Mucosa of descending colon (tissue), 3 donors: ENCODE measurements at regions not wholly inside any gene's neighbourhood (a gene's known extent, or its start where the extent isn't known, plus 50 kb on each side); places are given as distances from the start of the nearest gene placed in this dataset.

Source experiments
- ATAC-seq: fragments of 200-7000 bp; cut with Tn5 transposase; one replicate; pipeline ENCODE4 v1.9.1; 2020; ENCODE audit warnings: mild to moderate bottlenecking, moderate library complexity
- DNase-seq, 3 donors: peaks; one replicate each; pipeline ENCODE4 v3.0.0-alpha.2; 2020
- H3K36me3 ChIP-seq: fragments of 200-600 bp; one replicate; pipeline ENCODE4 v1.8.0; 2021; ENCODE audit warnings: low read depth, mild to moderate bottlenecking
- H3K4me1 ChIP-seq: fragments of 200-600 bp; one replicate; pipeline ENCODE4 v1.8.0; 2021; ENCODE audit warnings: low read depth, mild to moderate bottlenecking
- H3K4me3 ChIP-seq: fragments of 200-600 bp; one replicate; pipeline ENCODE4 v1.8.0; 2021; ENCODE audit warnings: mild to moderate bottlenecking
- H3K9me3 ChIP-seq: fragments of 200-600 bp; one replicate; pipeline ENCODE4 v1.8.0; 2021; ENCODE audit warnings: mild to moderate bottlenecking
- CTCF ChIP-seq: fragments of 200-600 bp; IDR thresholded peaks from one replicate; pipeline ENCODE4 v1.8.0; 2022; ENCODE audit warnings: antibody characterized with exemption, mild to moderate bottlenecking
- intact Hi-C, 2 donors: fragments of 100-400 bp; cut with DNase I in 1 of 2; cut with micrococcal nuclease in 1 of 2; formaldehyde crosslinking; loops; one replicate each; pipeline versions ENCODE4 v1.11.0 to v1.11.1; 2022; cut with DNase I, micrococcal nuclease
- donor health status: DM: no; HTN: no; CAD: no; lungs with moderate emphysema.
- donor health status: DM: no; HTN: no; CAD: no.
- donor health status: DM: no; HTN: yes; CAD: no.

DNA sequence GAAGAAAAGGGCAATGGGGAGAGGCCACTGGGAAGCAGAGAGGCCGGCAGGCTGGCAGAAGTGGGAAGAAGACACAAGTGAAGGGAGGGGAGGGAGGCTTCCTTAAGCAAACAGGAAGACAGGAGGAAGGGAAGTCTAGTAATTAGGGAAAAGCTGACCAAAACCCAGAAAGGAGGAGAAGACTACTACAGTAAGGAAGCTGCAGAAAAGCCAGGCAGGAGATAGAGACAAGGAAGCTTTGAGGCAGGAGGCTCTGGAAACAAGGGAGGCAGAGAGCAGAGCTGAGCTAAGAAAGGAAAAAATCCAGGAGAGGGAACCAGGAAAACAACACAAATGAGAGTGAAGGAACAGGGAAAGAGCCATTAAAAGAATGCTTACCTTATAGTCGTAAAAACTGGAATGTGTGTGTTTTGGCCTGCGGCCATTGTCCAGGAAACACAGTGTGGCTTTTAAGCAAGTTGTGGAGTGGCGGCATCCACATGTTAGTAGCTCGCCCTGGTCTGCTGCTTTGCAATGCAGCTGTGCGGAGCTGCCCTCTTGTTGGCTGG lies 317.1 kb upstream of the CLINT1 start:
- no peaks in the 10 kb centered on the region for H3K9me3 ChIP-seq
- TF ChIP-seq CTCF = no peak
- no peak overlapping the region for H3K4me3 ChIP-seq
- DNase-seq (peak; percentile 66 to 86 (median 77)), ATAC-seq (peak; percentile 87)
- intact Hi-C loops = loop anchor here (10.0 kb wide), 3 partner anchors 519 to 1039 kb away; no protein-coding TSS in a partner anchor
- H3K36me3 ChIP-seq = no peaks in the 10 kb centered on the region
- H3K4me1 ChIP-seq = peaks cover 14% of the 10 kb centered on the region

DNA sequence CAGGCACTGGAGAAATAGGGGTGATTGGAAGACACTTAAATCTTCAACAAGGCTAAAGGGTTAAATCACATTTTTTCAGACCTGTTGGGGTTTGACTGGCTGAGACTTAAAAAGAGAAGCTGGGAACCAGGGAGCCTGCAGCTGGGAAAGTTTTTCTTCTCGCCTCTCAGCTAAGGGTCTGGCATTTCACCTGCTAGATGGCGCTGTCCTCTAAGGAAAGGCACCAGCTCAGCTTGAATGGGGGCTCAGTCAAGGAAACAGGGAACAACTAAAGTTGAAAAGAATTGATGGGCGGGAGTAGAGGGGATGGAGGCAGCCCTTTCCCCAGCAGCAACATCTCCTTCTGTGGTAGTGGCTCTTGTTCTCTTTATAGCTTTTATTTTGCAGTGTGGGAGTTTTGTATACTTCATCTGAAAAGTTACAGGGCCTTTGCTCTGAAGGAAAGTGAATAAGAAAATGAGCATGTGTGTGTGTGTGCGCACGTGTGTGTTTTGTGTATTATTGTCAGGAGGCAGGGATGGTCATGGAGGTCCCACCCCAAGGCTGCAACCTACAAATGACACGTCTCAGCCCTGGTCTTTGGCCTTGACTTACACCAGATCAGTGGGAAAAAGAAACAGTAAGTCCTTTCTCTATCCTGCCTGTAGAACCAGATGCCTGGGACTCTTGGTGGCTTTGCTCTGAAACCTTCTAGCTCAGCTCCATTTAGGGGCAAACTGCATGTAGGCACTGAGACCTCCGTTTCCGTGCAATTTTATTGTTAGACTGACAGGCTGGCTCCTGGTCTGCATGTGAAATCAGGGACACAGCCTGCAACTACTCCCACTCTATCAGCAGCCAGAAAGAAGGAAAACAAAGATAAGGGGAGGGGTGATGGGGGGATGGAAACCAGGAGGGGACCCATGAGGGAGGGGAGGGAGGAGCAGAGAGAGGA lies 316.2 kb upstream of the CLINT1 start:
- intact Hi-C loops = loop anchor here (5.0 to 10.0 kb wide), 4 partner anchors 520 to 1040 kb away; no protein-coding TSS in a partner anchor
- peak; percentile 22 for TF ChIP-seq CTCF
- Histone ChIP-seq H3K36me3 (no peaks in the 10 kb centered on the region), H3K4me1 (peaks cover 18% of the 10 kb centered on the region), H3K9me3 (no peaks in the 10 kb centered on the region), H3K4me3 (no peak overlapping the region)
- DNase-seq (peak in 2 of 3 donors; percentile 74 to 90), ATAC-seq (peak; percentile 53)

- intact Hi-C loops = loop anchor here (5.0 to 10.0 kb wide), 4 partner anchors 521 to 1041 kb away; no protein-coding TSS in a partner anchor
- Histone ChIP-seq H3K36me3 (no peaks in the 10 kb centered on the region), H3K9me3 (no peaks in the 10 kb centered on the region), H3K4me1 (peaks cover 18% of the 10 kb centered on the region), H3K4me3 (no peak overlapping the region)
- DNase-seq = no peak
- ATAC-seq = no peak
- no peak for TF ChIP-seq CTCF
Measured at GRCh38 chr5:158174026-158174425, 315.1 kb upstream of the CLINT1 start.

DNA sequence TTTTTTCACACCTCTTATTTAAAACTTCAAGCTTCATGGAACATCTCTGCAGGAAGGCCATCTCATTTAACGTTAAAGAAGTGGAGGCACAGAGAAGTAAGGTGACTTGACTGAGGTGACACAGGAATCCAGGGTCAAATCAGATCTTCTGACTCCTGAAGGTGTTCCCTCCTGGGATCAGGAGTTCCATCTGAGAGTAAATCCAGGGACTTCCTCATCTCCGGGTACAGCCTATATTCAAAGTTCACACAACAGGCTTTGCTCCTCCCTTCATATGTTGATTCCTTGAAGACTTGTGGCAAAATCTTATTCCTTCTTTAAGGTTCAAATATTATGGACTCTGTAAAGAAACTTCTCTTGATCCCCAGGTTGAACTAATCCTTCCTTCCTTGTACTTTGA lies 313.1 kb upstream of the CLINT1 start:
- Histone ChIP-seq H3K36me3 (no peaks in the 10 kb centered on the region), H3K9me3 (no peaks in the 10 kb centered on the region), H3K4me1 (peaks cover 18% of the 10 kb centered on the region), H3K4me3 (no peak overlapping the region)
- DNase-seq = peak in 1 of 3 donors; percentile 22
- intact Hi-C loops = loop anchor here (5.0 to 10.0 kb wide), 4 partner anchors 523 to 1043 kb away; no protein-coding TSS in a partner anchor
- peak; percentile 55 for ATAC-seq
- TF ChIP-seq CTCF = no peak

DNA sequence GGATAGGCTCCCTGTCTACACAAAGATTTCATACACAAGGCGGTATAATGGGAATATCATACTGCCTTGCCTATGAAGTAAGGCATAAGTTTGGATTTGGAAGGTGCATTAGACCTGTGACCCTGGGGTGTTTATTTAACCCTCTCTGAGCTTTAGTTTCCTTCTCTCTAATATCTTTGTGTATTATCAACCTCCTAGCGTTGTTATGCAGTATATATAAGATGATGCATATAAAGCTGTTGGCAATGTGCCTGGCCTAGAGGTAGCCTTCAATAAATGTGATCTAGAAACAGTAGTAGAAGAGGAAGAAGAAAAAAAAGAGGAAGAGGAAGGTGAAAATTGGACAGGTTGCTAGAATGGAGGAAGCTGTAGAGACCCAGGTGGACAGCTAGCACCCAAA lies 311.6 kb upstream of the CLINT1 start:
- H3K9me3 ChIP-seq = no peaks in the 10 kb centered on the region
- ATAC-seq (peak; percentile 72), DNase-seq (peak in 1 of 3 donors; percentile 60)
- TF ChIP-seq CTCF = no peak
- peaks cover 6% of the 10 kb centered on the region for H3K4me1 ChIP-seq
- H3K4me3 ChIP-seq = no peak overlapping the region
- intact Hi-C loops = loop anchor here (5.0 to 10.0 kb wide), 4 partner anchors 524 to 1044 kb away; no protein-coding TSS in a partner anchor
- no peaks in the 10 kb centered on the region for H3K36me3 ChIP-seq
